ENCODE measurements at regions not wholly inside any gene's neighbourhood (a gene's known extent, or its start where the extent isn't known, plus 50 kb on each side); places are given as distances from the start of the nearest gene placed in this dataset.

DNA sequence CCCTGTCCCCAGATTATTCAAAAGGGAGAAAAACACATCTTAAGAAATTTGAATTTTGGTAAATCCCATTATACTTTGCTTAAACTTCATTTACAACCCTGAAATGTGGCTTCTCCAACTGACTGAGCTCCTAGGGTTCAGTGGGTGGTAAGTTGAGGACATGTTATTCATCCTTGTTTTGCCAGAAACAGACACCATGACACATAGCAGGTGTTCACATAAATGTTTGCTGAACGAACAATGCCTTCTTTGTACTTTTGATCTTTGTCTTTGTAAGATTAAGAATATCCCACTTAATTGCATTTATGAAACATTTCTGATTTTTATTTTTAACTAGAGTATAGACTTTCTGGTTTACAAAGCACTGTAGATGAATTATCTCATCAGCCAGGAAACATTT lies 209.7 kb downstream of the GPAM start:
- Histone ChIP-seq H3K4me3 (ENCODE audit: low read length, poor library complexity, severe bottlenecking) (no peak overlapping the region), H3K9me2 (replicated peaks; ENCODE audit: low read depth, low read length) (no peaks in the 10 kb centered on the region), H3K4me2 (ENCODE audit: low read depth, low read length, poor library complexity, severe bottlenecking) (no peak overlapping the region), H3K79me2 (ENCODE audit: insufficient read depth, low read length) (no peaks in the 10 kb centered on the region), H3F3A (ENCODE audit: low read depth) (no peaks in the 10 kb centered on the region), H3K9ac (ENCODE audit: low read depth, low read length, poor library complexity, severe bottlenecking) (no peak overlapping the region), H2AFZ (ENCODE audit: low read length) (no peak overlapping the region), H3K36me3 (ENCODE audit: insufficient read depth, low read length) (no peaks in the 10 kb centered on the region), H3K9me3 (ENCODE audit: insufficient read depth, low read depth, low read length) (no peaks in the 10 kb centered on the region), H3K4me1 (ENCODE audit: insufficient read depth, low read length, poor library complexity, severe bottlenecking) (no peaks in the 10 kb centered on the region), H4K20me1 (ENCODE audit: insufficient read depth, low read length, poor library complexity, severe bottlenecking) (no peaks in the 10 kb centered on the region), H3K27me3 (ENCODE audit: insufficient read depth, low read length, poor library complexity, severe bottlenecking) (no peaks in the 10 kb centered on the region)
- TF ChIP-seq, protein P1, sequence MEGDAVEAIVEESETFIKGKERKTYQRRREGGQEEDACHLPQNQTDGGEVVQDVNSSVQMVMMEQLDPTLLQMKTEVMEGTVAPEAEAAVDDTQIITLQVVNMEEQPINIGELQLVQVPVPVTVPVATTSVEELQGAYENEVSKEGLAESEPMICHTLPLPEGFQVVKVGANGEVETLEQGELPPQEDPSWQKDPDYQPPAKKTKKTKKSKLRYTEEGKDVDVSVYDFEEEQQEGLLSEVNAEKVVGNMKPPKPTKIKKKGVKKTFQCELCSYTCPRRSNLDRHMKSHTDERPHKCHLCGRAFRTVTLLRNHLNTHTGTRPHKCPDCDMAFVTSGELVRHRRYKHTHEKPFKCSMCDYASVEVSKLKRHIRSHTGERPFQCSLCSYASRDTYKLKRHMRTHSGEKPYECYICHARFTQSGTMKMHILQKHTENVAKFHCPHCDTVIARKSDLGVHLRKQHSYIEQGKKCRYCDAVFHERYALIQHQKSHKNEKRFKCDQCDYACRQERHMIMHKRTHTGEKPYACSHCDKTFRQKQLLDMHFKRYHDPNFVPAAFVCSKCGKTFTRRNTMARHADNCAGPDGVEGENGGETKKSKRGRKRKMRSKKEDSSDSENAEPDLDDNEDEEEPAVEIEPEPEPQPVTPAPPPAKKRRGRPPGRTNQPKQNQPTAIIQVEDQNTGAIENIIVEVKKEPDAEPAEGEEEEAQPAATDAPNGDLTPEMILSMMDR (conservative IDR thresholded peaks at IDR 0.05; ENCODE audit: low read length), result no peak
- no peak for TF ChIP-seq EZH2phosphoT487 (IDR thresholded peaks at IDR 0.05; ENCODE audit: borderline replicate concordance)

DNA sequence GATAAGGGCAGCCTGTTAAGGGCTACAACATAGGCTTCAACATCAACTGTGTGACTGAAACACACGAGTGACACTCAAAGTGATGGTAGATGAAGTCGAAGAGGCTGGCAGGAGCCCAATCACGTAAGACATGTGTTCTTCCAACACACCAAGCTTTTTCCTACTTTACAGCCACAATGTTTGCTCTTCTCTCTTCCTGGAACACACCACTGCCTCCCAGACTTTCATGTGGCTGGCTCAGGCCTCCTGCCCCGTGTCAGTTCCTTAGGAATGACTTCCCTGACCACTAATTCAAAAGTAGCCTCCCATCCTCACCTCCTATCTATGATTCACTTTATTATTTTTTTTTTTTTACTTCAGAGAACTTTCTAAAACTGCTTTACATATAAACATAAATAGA lies 209.2 kb downstream of the GPAM start:
- H4K20me1 ChIP-seq (ENCODE audit: insufficient read depth, low read length, poor library complexity, severe bottlenecking), result no peaks in the 10 kb centered on the region
- H3K4me2 ChIP-seq (ENCODE audit: low read depth, low read length, poor library complexity, severe bottlenecking), result no peak overlapping the region
- H3K27me3 ChIP-seq (ENCODE audit: insufficient read depth, low read length, poor library complexity, severe bottlenecking), result no peaks in the 10 kb centered on the region
- TF ChIP-seq, protein P1 (conservative IDR thresholded peaks at IDR 0.05; ENCODE audit: low read length), result no peak
- no peak for TF ChIP-seq EZH2phosphoT487 (IDR thresholded peaks at IDR 0.05; ENCODE audit: borderline replicate concordance)
- no peak overlapping the region for H2AFZ ChIP-seq (ENCODE audit: low read length)
- H3F3A ChIP-seq (ENCODE audit: low read depth), result no peaks in the 10 kb centered on the region
- H3K4me3 ChIP-seq (ENCODE audit: low read length, poor library complexity, severe bottlenecking), result no peak overlapping the region
- H3K9ac ChIP-seq (ENCODE audit: low read depth, low read length, poor library complexity, severe bottlenecking), result no peak overlapping the region
- H3K36me3 ChIP-seq (ENCODE audit: insufficient read depth, low read length), result no peaks in the 10 kb centered on the region
- no peaks in the 10 kb centered on the region for H3K9me3 ChIP-seq (ENCODE audit: insufficient read depth, low read depth, low read length)
- no peaks in the 10 kb centered on the region for H3K4me1 ChIP-seq (ENCODE audit: insufficient read depth, low read length, poor library complexity, severe bottlenecking)
- H3K9me2 ChIP-seq (replicated peaks; ENCODE audit: low read depth, low read length), result no peaks in the 10 kb centered on the region
- H3K79me2 ChIP-seq (ENCODE audit: insufficient read depth, low read length), result no peaks in the 10 kb centered on the region

DNA sequence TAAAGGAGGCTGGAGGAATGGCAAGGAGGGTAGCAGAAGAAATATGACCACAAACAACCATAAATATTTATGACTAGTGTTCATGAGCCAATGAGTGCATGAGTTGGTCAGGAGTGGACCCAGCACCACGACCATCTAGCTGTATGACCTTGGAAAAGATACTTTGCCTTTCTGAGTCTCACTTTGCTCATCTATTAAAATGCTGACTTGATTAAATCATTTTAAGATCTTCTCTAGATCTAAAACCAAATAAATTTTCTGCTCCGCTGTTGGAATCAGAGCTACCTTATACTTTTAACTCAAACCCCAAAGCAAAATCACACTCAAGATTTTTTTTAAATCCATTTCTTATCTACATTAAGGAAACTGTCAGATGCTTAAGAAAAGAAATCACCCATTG lies 207.0 kb downstream of the GPAM start:
- Histone ChIP-seq H3K36me3 (ENCODE audit: insufficient read depth, low read length) (no peaks in the 10 kb centered on the region), H3K79me2 (ENCODE audit: insufficient read depth, low read length) (no peaks in the 10 kb centered on the region), H3K4me3 (ENCODE audit: low read length, poor library complexity, severe bottlenecking) (no peak overlapping the region), H4K20me1 (ENCODE audit: insufficient read depth, low read length, poor library complexity, severe bottlenecking) (no peaks in the 10 kb centered on the region), H3F3A (ENCODE audit: low read depth) (no peaks in the 10 kb centered on the region), H3K4me1 (ENCODE audit: insufficient read depth, low read length, poor library complexity, severe bottlenecking) (no peaks in the 10 kb centered on the region), H3K9me2 (replicated peaks; ENCODE audit: low read depth, low read length) (no peaks in the 10 kb centered on the region), H3K9ac (ENCODE audit: low read depth, low read length, poor library complexity, severe bottlenecking) (no peak overlapping the region), H2AFZ (ENCODE audit: low read length) (no peak overlapping the region), H3K4me2 (ENCODE audit: low read depth, low read length, poor library complexity, severe bottlenecking) (no peak overlapping the region), H3K27me3 (ENCODE audit: insufficient read depth, low read length, poor library complexity, severe bottlenecking) (no peaks in the 10 kb centered on the region), H3K9me3 (ENCODE audit: insufficient read depth, low read depth, low read length) (no peaks in the 10 kb centered on the region)
- TF ChIP-seq, protein P1 (conservative IDR thresholded peaks at IDR 0.05; ENCODE audit: low read length), result no peak
- TF ChIP-seq EZH2phosphoT487 (IDR thresholded peaks at IDR 0.05; ENCODE audit: borderline replicate concordance), result no peak

All from Loucy (cell line).